ENCODE measurements at regions not wholly inside any gene's neighbourhood (a gene's known extent, or its start where the extent isn't known, plus 50 kb on each side); places are given as distances from the start of the nearest gene placed in this dataset.

DNA sequence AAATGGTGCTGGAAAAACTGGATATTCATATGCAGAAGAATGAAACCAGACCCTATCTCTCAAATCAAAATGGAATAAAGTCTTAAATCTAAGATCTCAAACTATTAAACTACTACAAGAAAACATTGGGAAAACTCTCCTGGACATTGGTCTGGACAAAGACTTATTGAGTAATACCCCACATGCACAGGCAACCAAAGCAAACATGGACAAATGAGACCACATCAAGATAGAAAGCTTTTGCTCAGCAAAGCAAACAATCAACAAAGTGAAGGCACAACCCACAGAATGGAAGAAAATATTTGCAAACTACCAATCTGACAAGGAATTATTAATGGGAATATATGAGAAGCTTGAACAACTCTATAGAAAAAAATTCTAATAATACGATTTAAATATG is 284.4 kb upstream of the FGF16 start:
- TF ChIP-seq, protein P1, sequence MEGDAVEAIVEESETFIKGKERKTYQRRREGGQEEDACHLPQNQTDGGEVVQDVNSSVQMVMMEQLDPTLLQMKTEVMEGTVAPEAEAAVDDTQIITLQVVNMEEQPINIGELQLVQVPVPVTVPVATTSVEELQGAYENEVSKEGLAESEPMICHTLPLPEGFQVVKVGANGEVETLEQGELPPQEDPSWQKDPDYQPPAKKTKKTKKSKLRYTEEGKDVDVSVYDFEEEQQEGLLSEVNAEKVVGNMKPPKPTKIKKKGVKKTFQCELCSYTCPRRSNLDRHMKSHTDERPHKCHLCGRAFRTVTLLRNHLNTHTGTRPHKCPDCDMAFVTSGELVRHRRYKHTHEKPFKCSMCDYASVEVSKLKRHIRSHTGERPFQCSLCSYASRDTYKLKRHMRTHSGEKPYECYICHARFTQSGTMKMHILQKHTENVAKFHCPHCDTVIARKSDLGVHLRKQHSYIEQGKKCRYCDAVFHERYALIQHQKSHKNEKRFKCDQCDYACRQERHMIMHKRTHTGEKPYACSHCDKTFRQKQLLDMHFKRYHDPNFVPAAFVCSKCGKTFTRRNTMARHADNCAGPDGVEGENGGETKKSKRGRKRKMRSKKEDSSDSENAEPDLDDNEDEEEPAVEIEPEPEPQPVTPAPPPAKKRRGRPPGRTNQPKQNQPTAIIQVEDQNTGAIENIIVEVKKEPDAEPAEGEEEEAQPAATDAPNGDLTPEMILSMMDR (IDR thresholded peaks at IDR 0.05), result no peak
- TF ChIP-seq POLR2A (IDR thresholded peaks at IDR 0.05), result no peak

All from testis (tissue), 2 donors.